Kidney epithelial cell (primary cell): ENCODE measurements at regions not wholly inside any gene's neighbourhood (a gene's known extent, or its start where the extent isn't known, plus 50 kb on each side); places are given as distances from the start of the nearest gene placed in this dataset.

Experiments used
- DNase-seq: peaks from one replicate; pipeline ENCODE4 v3.0.0-alpha.2; 2010; ENCODE audit warnings: low read depth
- H3K27me3 ChIP-seq: 2 replicates; pipeline ENCODE4 v1.6.0; 2011; ENCODE audit warnings: low read length; ENCODE audit not compliant: control insufficient read depth, insufficient read depth
- H3K36me3 ChIP-seq: 2 replicates; pipeline ENCODE4 v1.5.1; 2011; ENCODE audit warnings: low read length; ENCODE audit not compliant: control insufficient read depth, insufficient read depth
- H3K4me3 ChIP-seq: 2 replicates; pipeline ENCODE4 v1.5.1; 2011; ENCODE audit warnings: low read depth, mild to moderate bottlenecking, control low read depth, low read length
- CTCF ChIP-seq: IDR thresholded peaks from 2 replicates; pipeline ENCODE4 v1.5.1; 2011; ENCODE audit warnings: mild to moderate bottlenecking, moderate library complexity, low read length, control low read depth, inconsistent platforms; ENCODE audit not compliant: insufficient read depth, poor library complexity, severe bottlenecking

- no peak for TF ChIP-seq CTCF
- no peak for DNase-seq
- Histone ChIP-seq H3K4me3 (no peak overlapping the region), H3K36me3 (no peaks in the 10 kb centered on the region), H3K27me3 (no peaks in the 10 kb centered on the region)
Measured at GRCh38 chr5:8945972-8946371, 599.9 kb downstream of the SEMA5A start.

- Histone ChIP-seq H3K27me3 (no peaks in the 10 kb centered on the region), H3K4me3 (no peak overlapping the region), H3K36me3 (no peaks in the 10 kb centered on the region)
- no peak for DNase-seq
- no peak for TF ChIP-seq CTCF
Measured at GRCh38 chr5:8949908-8950307, 596.0 kb downstream of the SEMA5A start.

- H3K4me3 ChIP-seq, result no peak overlapping the region
- no peak for TF ChIP-seq CTCF
- H3K27me3 ChIP-seq, result no peaks in the 10 kb centered on the region
- no peak for DNase-seq
- no peaks in the 10 kb centered on the region for H3K36me3 ChIP-seq
Measured at GRCh38 chr5:8952147-8952546, 593.7 kb downstream of the SEMA5A start.

GRCh38 chr5:8953016-8953415 is 592.9 kb downstream of the SEMA5A start:
- no peak overlapping the region for H3K4me3 ChIP-seq
- H3K36me3 ChIP-seq, result no peaks in the 10 kb centered on the region
- H3K27me3 ChIP-seq, result no peaks in the 10 kb centered on the region
- no peak for TF ChIP-seq CTCF
- DNase-seq, result no peak

GRCh38 chr5:8953911-8954438 is 591.9 kb downstream of the SEMA5A start:
- TF ChIP-seq CTCF, result no peak
- no peak for DNase-seq
- no peaks in the 10 kb centered on the region for H3K27me3 ChIP-seq
- H3K4me3 ChIP-seq, result no peak overlapping the region
- H3K36me3 ChIP-seq, result no peaks in the 10 kb centered on the region

GRCh38 chr5:8954801-8955200 is 591.1 kb downstream of the SEMA5A start:
- H3K36me3 ChIP-seq, result no peaks in the 10 kb centered on the region
- H3K4me3 ChIP-seq, result no peak overlapping the region
- TF ChIP-seq CTCF, result no peak
- no peak for DNase-seq
- H3K27me3 ChIP-seq, result no peaks in the 10 kb centered on the region
